OCI-LY3 (cell line): ENCODE measurements at regions not wholly inside any gene's neighbourhood (a gene's known extent, or its start where the extent isn't known, plus 50 kb on each side); places are given as distances from the start of the nearest gene placed in this dataset.
"Not testable (repeated sequence)": the region's sequence is repeated elsewhere in the genome, so short reads cannot be mapped to it uniquely, and the experiment has no call there.

Source experiments
- H2AFZ ChIP-seq: fragments of 200-600, 300-600 bp; shearing (Covaris generic); 2 replicates; pipeline ENCODE4 v1.6.0; 2014; ENCODE audit warnings: antibody characterized with exemption, low read depth, low read length
- H3K27ac ChIP-seq: fragments of 200-600, 300-600 bp; sonication (generic); 2 replicates; pipeline ENCODE4 v1.5.1; 2014; ENCODE audit warnings: mild to moderate bottlenecking, low read length, moderate library complexity, mixed read lengths
- H3K27me3 ChIP-seq: fragments of 200-600, 300-600 bp; sonication (generic); 2 replicates; pipeline ENCODE4 v1.6.1; 2014; ENCODE audit warnings: low read depth, low read length, mixed read lengths
- H3K36me3 ChIP-seq: fragments of 200-600, 300-600 bp; sonication (generic); replicated peaks from 2 replicates; pipeline ENCODE3; 2014; ENCODE audit warnings: low read depth, low read length, mixed read lengths
- H3K4me1 ChIP-seq: fragments of 300-600, 200-600 bp; sonication (generic); 2 replicates; pipeline ENCODE4 v1.6.1; 2014; ENCODE audit warnings: low read length, mixed read lengths
- H3K4me2 ChIP-seq: fragments of 200-600, 300-600 bp; sonication (generic); 2 replicates; pipeline ENCODE4 v1.6.1; 2014; ENCODE audit warnings: low read length, mixed read lengths
- H3K4me3 ChIP-seq: fragments of 300-600, 200-600 bp; sonication (generic); 2 replicates; pipeline ENCODE4 v1.5.1; 2014; ENCODE audit warnings: antibody characterized with exemption, mild to moderate bottlenecking, low read length, moderate library complexity
- H3K79me2 ChIP-seq: fragments of 300-600, 200-600 bp; shearing (Covaris generic); 2 replicates; pipeline ENCODE4 v1.6.1; 2014; ENCODE audit warnings: mild to moderate bottlenecking, low read length, mixed read lengths
- H3K9ac ChIP-seq: fragments of 300-600, 200-600 bp; shearing (Covaris generic); 2 replicates; pipeline ENCODE4 v1.6.0; 2014; ENCODE audit warnings: mild to moderate bottlenecking, low read length, moderate library complexity
- H3K9me3 ChIP-seq: fragments of 200-600, 300-600 bp; shearing (Covaris generic); 2 replicates; pipeline ENCODE4 v1.6.1; 2014; ENCODE audit warnings: low read length, mixed read lengths; ENCODE audit not compliant: insufficient read depth
- H4K20me1 ChIP-seq: fragments of 200-600, 300-600 bp; sonication (generic); 2 replicates; pipeline ENCODE4 v1.6.1; 2016; ENCODE audit warnings: low read length, mixed read lengths; ENCODE audit not compliant: insufficient read depth
- CTCF ChIP-seq: fragments of 200-600, 300-600 bp; sonication (generic); IDR thresholded peaks from 2 replicates; pipeline ENCODE4 v1.5.1; 2014; ENCODE audit warnings: antibody characterized with exemption, low read length, low read depth
- EZH2phosphoT487 ChIP-seq: fragments of 200-600 bp; shearing (Covaris generic); IDR thresholded peaks from 2 replicates; pipeline ENCODE4 v1.6.1; 2018; ENCODE audit warnings: antibody characterized with exemption, mixed run types, low read depth

- H3K4me2 ChIP-seq, result no peak overlapping the region
- H3K36me3 ChIP-seq, result no peaks in the 10 kb centered on the region
- no peaks in the 10 kb centered on the region for H3K9me3 ChIP-seq
- H3K4me3 ChIP-seq, result no peak overlapping the region
- H2AFZ ChIP-seq, result no peak overlapping the region
- no peaks in the 10 kb centered on the region for H4K20me1 ChIP-seq
- H3K27ac ChIP-seq, result no peak overlapping the region
- no peaks in the 10 kb centered on the region for H3K27me3 ChIP-seq
- TF ChIP-seq CTCF, result no peak
- TF ChIP-seq EZH2phosphoT487, result no peak
- H3K4me1 ChIP-seq, result no peaks in the 10 kb centered on the region
- H3K9ac ChIP-seq, result no peak overlapping the region
- H3K79me2 ChIP-seq, result no peaks in the 10 kb centered on the region
Observed at GRCh38 chr12:34163443-34163842, 141.1 kb downstream of the ALG10 start.

- no peaks in the 10 kb centered on the region for H3K36me3 ChIP-seq
- no peaks in the 10 kb centered on the region for H3K27me3 ChIP-seq
Observed at GRCh38 chr12:34166427-34167060, 144.2 kb downstream of the ALG10 start.

GRCh38 chr12:34168507-34168906, 146.2 kb downstream of the ALG10 start:
- not testable (repeated sequence) for H3K27me3 ChIP-seq, H3K27ac ChIP-seq, H2AFZ ChIP-seq, H3K9ac ChIP-seq, H3K4me3 ChIP-seq, H3K4me2 ChIP-seq, H4K20me1 ChIP-seq, H3K36me3 ChIP-seq, H3K9me3 ChIP-seq, H3K79me2 ChIP-seq, H3K4me1 ChIP-seq

More at GRCh38 chr12:34166427-34167060, 144.2 kb downstream of the ALG10 start:
- no peaks in the 10 kb centered on the region for H4K20me1 ChIP-seq
- TF ChIP-seq CTCF (no peak), EZH2phosphoT487 (no peak)
- no peaks in the 10 kb centered on the region for H3K79me2 ChIP-seq
- H3K9me3 ChIP-seq, result no peaks in the 10 kb centered on the region
- no peak overlapping the region for H3K4me2 ChIP-seq
- H3K27ac ChIP-seq, result no peak overlapping the region
- H3K4me3 ChIP-seq, result no peak overlapping the region
- no peak overlapping the region for H3K9ac ChIP-seq
- H2AFZ ChIP-seq, result no peak overlapping the region
- no peaks in the 10 kb centered on the region for H3K4me1 ChIP-seq

GRCh38 chr12:34186492-34186891, 164.2 kb downstream of the ALG10 start:
- Histone ChIP-seq H2AFZ (no peak overlapping the region), H3K79me2 (no peaks in the 10 kb centered on the region), H3K4me2 (no peak overlapping the region), H3K36me3 (no peaks in the 10 kb centered on the region), H4K20me1 (no peaks in the 10 kb centered on the region), H3K4me1 (no peaks in the 10 kb centered on the region), H3K27ac (no peak overlapping the region), H3K9ac (no peak overlapping the region), H3K27me3 (no peaks in the 10 kb centered on the region), H3K4me3 (no peak overlapping the region), H3K9me3 (no peaks in the 10 kb centered on the region)
- TF ChIP-seq CTCF, result 0 out of 2 replicates have a peak, but pooled peaks have one; percentile 8
- no peak for TF ChIP-seq EZH2phosphoT487
